PFSK-1 (cell line): ENCODE measurements at regions not wholly inside any gene's neighbourhood (a gene's known extent, or its start where the extent isn't known, plus 50 kb on each side); places are given as distances from the start of the nearest gene placed in this dataset.

ENCODE experiments used
- FOXP2 ChIP-seq: optimal IDR thresholded peaks from 2 replicates; pipeline ENCODE3; 2011; ENCODE audit warnings: borderline replicate concordance, control low read depth, inconsistent platforms; ENCODE audit not compliant: insufficient read depth; ENCODE audit errors: extremely low read length, extremely low read depth
- POLR2AphosphoS5 ChIP-seq: IDR thresholded peaks from 2 replicates; pipeline ENCODE4 v1.6.1; 2012; ENCODE audit warnings: low read depth, mild to moderate bottlenecking, control low read depth, low read length, moderate library complexity
- SIN3A ChIP-seq: IDR thresholded peaks from 2 replicates; pipeline ENCODE4 v1.6.1; 2012; ENCODE audit warnings: mild to moderate bottlenecking, low read length, moderate library complexity, borderline replicate concordance; ENCODE audit not compliant: insufficient read depth
- TAF1 ChIP-seq: IDR thresholded peaks from 2 replicates; pipeline ENCODE4 v1.6.1; 2012; ENCODE audit warnings: low read length, control low read depth, borderline replicate concordance; ENCODE audit not compliant: insufficient read depth
- TF ChIP-seq, protein P1 (sequence below), 2 experiments: IDR thresholded peaks; 2 replicates each; pipeline versions ENCODE4 v1.6.1 to v1.8.0; 2011 to 2012; ENCODE audit warnings: low read depth in 2 of 2, low read length in 2 of 2, control low read depth in 1 of 2, inconsistent platforms in 1 of 2, mild to moderate bottlenecking in 1 of 2, moderate library complexity in 1 of 2; ENCODE audit not compliant: insufficient read depth in 1 of 2

DNA sequence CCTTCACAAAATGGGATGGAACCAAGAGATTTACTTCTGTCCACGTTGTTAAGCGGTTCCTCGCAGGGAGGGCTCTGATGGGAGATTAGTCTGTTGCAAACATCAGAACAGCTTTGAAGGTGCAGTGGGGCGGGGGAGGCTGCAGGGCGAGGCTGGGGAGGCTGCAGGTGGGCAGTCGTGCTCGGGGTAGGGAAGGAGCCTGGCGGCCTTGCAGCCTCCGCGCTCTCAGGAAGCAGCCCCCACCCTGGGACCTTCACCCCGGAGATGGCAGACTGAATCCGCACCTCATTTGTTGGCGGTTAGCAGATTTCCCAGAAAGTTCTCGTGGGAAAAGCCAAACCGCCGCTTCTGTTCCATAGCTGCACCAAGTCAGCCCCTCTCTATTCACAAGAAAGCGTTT is 237.3 kb downstream of the BRD1 start:
- TF ChIP-seq, protein P1, sequence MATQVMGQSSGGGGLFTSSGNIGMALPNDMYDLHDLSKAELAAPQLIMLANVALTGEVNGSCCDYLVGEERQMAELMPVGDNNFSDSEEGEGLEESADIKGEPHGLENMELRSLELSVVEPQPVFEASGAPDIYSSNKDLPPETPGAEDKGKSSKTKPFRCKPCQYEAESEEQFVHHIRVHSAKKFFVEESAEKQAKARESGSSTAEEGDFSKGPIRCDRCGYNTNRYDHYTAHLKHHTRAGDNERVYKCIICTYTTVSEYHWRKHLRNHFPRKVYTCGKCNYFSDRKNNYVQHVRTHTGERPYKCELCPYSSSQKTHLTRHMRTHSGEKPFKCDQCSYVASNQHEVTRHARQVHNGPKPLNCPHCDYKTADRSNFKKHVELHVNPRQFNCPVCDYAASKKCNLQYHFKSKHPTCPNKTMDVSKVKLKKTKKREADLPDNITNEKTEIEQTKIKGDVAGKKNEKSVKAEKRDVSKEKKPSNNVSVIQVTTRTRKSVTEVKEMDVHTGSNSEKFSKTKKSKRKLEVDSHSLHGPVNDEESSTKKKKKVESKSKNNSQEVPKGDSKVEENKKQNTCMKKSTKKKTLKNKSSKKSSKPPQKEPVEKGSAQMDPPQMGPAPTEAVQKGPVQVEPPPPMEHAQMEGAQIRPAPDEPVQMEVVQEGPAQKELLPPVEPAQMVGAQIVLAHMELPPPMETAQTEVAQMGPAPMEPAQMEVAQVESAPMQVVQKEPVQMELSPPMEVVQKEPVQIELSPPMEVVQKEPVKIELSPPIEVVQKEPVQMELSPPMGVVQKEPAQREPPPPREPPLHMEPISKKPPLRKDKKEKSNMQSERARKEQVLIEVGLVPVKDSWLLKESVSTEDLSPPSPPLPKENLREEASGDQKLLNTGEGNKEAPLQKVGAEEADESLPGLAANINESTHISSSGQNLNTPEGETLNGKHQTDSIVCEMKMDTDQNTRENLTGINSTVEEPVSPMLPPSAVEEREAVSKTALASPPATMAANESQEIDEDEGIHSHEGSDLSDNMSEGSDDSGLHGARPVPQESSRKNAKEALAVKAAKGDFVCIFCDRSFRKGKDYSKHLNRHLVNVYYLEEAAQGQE (IDR thresholded peaks at IDR 0.05; ENCODE audit: insufficient read depth in 1 of 2, low read depth in 2 of 2, low read length in 2 of 2), result no peak
- no peak for TF ChIP-seq TAF1
- TF ChIP-seq SIN3A, result no peak
- no peak for TF ChIP-seq POLR2AphosphoS5
- TF ChIP-seq FOXP2, result no peak

GRCh38 chr22:49589811-49590210 is 237.9 kb downstream of the BRD1 start:
- TF ChIP-seq TAF1 (no peak), SIN3A (no peak), POLR2AphosphoS5 (no peak), FOXP2 (no peak)
- TF ChIP-seq, protein P1 (IDR thresholded peaks at IDR 0.05; ENCODE audit: insufficient read depth in 1 of 2, low read depth in 2 of 2, low read length in 2 of 2), result no peak

GRCh38 chr22:49589301-49589700 is 238.4 kb downstream of the BRD1 start:
- TF ChIP-seq, protein P1 (IDR thresholded peaks at IDR 0.05; ENCODE audit: insufficient read depth in 1 of 2, low read depth in 2 of 2, low read length in 2 of 2), result no peak
- no peak for TF ChIP-seq POLR2AphosphoS5

DNA sequence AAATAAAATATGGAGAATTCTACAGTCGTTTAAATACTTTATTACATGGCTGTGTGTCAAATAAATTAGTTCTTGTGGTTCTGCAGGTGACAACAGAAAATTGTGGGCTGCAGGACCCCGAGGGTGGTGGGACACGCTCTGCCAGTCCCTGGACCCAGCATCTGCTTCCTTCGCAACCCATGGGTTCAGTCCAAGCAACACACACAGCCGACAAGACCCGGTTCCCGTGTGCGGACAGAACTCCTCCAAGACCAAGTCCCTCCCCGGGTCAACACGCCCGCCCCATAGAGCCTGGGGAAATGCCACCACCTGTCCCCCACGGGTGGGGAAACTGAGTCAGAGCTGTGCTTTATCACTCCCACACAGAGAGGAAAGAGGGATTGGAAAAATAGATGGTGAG is 238.9 kb downstream of the BRD1 start:
- TF ChIP-seq, protein P1 (IDR thresholded peaks at IDR 0.05; ENCODE audit: insufficient read depth in 1 of 2, low read depth in 2 of 2, low read length in 2 of 2), result no peak
- TF ChIP-seq TAF1 (no peak), FOXP2 (no peak), POLR2AphosphoS5 (no peak), SIN3A (no peak)

GRCh38 chr22:49587987-49588386 is 239.7 kb downstream of the BRD1 start:
- no peak for TF ChIP-seq TAF1
